ENCODE measurements at regions not wholly inside any gene's neighbourhood (a gene's known extent, or its start where the extent isn't known, plus 50 kb on each side); places are given as distances from the start of the nearest gene placed in this dataset.

DNA sequence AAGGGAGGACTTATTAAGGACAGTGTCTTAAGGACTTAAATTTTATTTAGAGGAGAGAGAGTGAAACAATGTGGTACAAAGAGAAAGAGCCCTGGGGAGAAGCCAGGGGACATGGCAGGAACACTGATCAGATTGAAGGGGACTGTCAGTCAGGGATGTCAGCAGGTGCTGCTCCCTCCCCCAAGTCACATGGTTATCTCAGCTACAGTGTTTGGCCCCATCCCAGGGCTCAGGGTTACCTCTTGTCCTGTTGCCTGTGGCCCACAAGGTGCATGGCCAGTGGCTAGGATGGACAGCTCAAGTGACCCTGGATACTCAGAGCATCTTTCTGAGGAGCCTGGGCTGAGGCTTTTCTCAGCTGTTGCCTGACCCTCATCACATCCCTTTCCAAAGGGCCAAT lies 325.9 kb upstream of the PODXL start:
- FAIRE-seq (no peak), DNase-seq (ENCODE audit: insufficient read length, low spot score) (no peak)
- no peak for TF ChIP-seq POU2F2 (IDR thresholded peaks at IDR 0.05; ENCODE audit: low read depth, low read length)
- TF ChIP-seq POLR2AphosphoS5 (IDR thresholded peaks at IDR 0.05; ENCODE audit: low read depth, low read length) = no peak
- TF ChIP-seq POLR2A (IDR thresholded peaks at IDR 0.05; ENCODE audit: low read depth, low read length) = no peak
- TF ChIP-seq PAX5 (IDR thresholded peaks at IDR 0.05; ENCODE audit: insufficient read depth, low read length, severe bottlenecking) = no peak
- TF ChIP-seq TAF1 (IDR thresholded peaks at IDR 0.05; ENCODE audit: low read depth, low read length) = no peak
- TF ChIP-seq SPI1 (IDR thresholded peaks at IDR 0.05; ENCODE audit: low read depth, low read length) = no peak

DNA sequence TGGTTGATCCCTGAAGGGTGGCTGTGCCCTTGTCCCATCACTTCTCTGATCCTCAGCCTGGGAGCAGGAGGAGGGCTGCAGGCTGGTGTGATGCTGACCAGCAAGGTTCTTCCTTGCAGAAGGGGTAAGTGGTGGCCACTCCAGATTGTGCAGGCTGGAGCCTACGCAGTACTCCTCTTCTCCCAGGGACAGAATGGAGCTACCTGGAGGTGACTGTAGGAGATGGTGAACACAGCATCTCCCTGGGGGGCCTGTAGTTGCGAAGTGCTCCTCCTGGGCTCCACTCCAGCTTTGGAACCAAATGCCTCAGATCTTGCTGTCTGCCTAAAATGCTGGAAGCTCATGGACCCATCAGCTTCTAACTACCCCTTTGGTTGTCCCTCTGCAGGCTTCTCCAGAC lies 323.6 kb upstream of the PODXL start:
- DNase-seq (ENCODE audit: insufficient read length, low spot score) (no peak), FAIRE-seq (no peak)
- TF ChIP-seq POU2F2 (IDR thresholded peaks at IDR 0.05; ENCODE audit: low read depth, low read length) = no peak
- no peak for TF ChIP-seq PAX5 (IDR thresholded peaks at IDR 0.05; ENCODE audit: insufficient read depth, low read length, severe bottlenecking)
- TF ChIP-seq POLR2AphosphoS5 (IDR thresholded peaks at IDR 0.05; ENCODE audit: low read depth, low read length) = no peak
- TF ChIP-seq SPI1 (IDR thresholded peaks at IDR 0.05; ENCODE audit: low read depth, low read length) = no peak
- no peak for TF ChIP-seq POLR2A (IDR thresholded peaks at IDR 0.05; ENCODE audit: low read depth, low read length)
- no peak for TF ChIP-seq TAF1 (IDR thresholded peaks at IDR 0.05; ENCODE audit: low read depth, low read length)

DNA sequence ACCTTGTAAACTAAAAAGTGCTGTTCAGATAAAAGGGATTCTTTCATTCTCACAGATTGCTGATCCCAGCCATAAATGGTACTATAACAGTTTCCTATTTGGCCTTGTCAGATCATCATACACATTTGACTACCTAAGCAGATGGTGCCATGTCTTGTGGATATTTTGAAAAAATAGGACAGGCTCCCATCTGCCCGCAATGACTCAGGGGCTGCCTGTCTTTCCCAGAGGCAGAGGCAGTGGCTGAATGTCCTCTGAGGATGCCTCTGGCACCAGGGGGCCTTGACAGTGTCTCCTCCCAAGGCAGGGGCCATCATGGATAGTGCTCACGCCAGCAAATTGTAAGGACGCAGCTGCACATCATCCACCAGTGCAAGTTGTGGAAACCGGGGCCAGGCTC lies 323.0 kb upstream of the PODXL start:
- DNase-seq (ENCODE audit: insufficient read length, low spot score) (no peak), FAIRE-seq (no peak)
- TF ChIP-seq SPI1 (IDR thresholded peaks at IDR 0.05; ENCODE audit: low read depth, low read length) (no peak), POLR2A (IDR thresholded peaks at IDR 0.05; ENCODE audit: low read depth, low read length) (no peak), POLR2AphosphoS5 (IDR thresholded peaks at IDR 0.05; ENCODE audit: low read depth, low read length) (no peak), PAX5 (IDR thresholded peaks at IDR 0.05; ENCODE audit: insufficient read depth, low read length, severe bottlenecking) (no peak), POU2F2 (IDR thresholded peaks at IDR 0.05; ENCODE audit: low read depth, low read length) (no peak), TAF1 (IDR thresholded peaks at IDR 0.05; ENCODE audit: low read depth, low read length) (no peak)

DNA sequence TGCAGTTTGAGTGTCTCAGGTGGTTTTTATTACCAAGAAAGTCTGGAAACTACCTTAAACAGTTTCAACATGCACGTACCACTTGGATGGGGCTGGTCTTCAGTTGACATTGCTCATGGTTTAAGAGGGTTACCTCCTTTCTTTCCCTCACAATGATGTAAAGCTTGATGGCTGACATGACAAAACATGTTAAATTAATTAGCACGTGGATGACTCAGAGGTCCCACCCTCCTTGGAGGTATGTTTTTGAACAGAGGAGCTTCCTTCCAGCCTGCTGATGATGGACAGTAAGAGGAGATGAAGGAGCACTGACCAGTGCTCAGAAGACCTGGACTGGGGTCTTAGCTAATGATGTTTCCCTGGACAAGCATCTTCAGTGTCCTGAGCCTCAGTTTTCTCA lies 322.3 kb upstream of the PODXL start:
- DNase-seq (ENCODE audit: insufficient read length, low spot score) = no peak
- FAIRE-seq = no peak
- TF ChIP-seq POLR2AphosphoS5 (IDR thresholded peaks at IDR 0.05; ENCODE audit: low read depth, low read length) (no peak), POLR2A (IDR thresholded peaks at IDR 0.05; ENCODE audit: low read depth, low read length) (no peak), SPI1 (IDR thresholded peaks at IDR 0.05; ENCODE audit: low read depth, low read length) (no peak), POU2F2 (IDR thresholded peaks at IDR 0.05; ENCODE audit: low read depth, low read length) (no peak), PAX5 (IDR thresholded peaks at IDR 0.05; ENCODE audit: insufficient read depth, low read length, severe bottlenecking) (no peak), TAF1 (IDR thresholded peaks at IDR 0.05; ENCODE audit: low read depth, low read length) (no peak)

DNA sequence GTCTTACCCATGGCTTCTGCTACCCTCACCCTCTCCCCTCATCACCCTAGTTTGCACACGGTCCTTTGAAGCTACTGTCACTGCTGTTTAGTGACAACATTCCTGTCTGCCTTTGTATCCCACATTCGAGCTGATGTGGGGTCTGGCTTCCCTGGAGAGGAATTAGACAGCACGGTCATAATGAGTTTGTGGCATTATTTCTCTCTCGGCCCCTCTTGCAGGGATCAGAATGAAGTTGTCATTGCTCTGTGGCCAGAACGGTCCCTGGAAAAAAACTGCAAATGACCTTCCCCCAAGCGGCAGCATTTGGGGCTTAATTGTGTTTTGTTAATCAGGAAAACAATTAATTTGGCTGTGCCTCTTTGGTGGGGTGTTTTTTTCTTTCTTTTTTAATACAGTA lies 317.2 kb upstream of the PODXL start:
- no peak for FAIRE-seq
- no peak for DNase-seq (ENCODE audit: insufficient read length, low spot score)
- TF ChIP-seq TAF1 (IDR thresholded peaks at IDR 0.05; ENCODE audit: low read depth, low read length) = no peak
- TF ChIP-seq POU2F2 (IDR thresholded peaks at IDR 0.05; ENCODE audit: low read depth, low read length) = no peak
- TF ChIP-seq POLR2A (IDR thresholded peaks at IDR 0.05; ENCODE audit: low read depth, low read length) = no peak
- TF ChIP-seq SPI1 (IDR thresholded peaks at IDR 0.05; ENCODE audit: low read depth, low read length) = no peak
- TF ChIP-seq POLR2AphosphoS5 (IDR thresholded peaks at IDR 0.05; ENCODE audit: low read depth, low read length) = no peak
- TF ChIP-seq PAX5 (IDR thresholded peaks at IDR 0.05; ENCODE audit: insufficient read depth, low read length, severe bottlenecking) = no peak

DNA sequence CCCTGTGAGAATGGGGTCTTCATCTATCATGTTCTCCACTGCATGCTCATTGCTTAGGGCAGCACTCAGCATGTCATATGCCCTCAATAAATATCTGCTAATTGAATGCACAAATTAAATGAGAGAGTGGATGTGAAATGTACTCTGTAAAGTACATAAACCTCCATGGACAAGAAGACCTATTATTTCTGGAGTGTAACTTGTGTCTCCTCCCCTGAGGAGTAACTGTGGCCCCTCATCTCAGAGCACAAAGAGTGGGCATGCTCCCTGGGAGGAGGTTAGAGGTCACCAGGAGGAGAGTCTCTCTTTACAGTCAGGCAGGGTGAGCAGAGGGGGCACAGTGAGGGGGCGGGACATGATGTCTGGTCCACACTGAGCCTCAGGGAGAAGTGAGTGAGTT lies 313.6 kb upstream of the PODXL start:
- FAIRE-seq (no peak), DNase-seq (ENCODE audit: insufficient read length, low spot score) (no peak)
- TF ChIP-seq SPI1 (IDR thresholded peaks at IDR 0.05; ENCODE audit: low read depth, low read length) (no peak), POLR2AphosphoS5 (IDR thresholded peaks at IDR 0.05; ENCODE audit: low read depth, low read length) (no peak), TAF1 (IDR thresholded peaks at IDR 0.05; ENCODE audit: low read depth, low read length) (no peak)

DNA sequence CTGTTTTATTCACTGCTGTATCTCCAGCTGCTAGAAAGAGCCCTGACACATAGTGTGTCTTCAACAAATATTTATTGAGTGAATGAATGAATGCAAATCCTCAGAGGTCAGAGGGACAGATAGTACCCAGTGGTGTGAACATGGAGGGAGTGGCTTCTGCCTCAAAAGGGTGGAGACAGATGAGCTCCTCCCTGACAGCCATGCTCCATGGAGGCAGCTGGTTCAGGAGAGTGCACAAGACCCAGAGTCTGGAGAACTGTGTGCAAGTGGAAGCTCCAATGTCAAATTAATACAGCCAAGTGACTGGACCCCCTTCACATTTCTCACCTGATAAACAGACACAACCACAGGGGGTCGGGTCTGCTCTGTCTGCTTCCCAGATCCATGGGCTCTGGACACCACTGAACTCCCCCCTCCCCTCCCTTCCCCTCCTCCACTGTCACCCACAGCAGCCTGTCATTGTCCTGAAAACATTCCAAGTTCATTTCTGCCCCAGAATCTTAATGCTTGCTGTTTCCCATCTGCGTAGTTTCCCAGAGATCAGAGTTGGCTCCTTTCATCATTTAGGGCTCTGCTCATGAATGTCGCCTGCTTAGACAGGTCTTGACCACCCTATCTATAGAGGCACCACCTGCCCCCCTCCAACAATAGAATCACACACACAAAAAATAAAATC lies 312.9 kb upstream of the PODXL start:
- DNase-seq (ENCODE audit: insufficient read length, low spot score) (no peak), FAIRE-seq (no peak)
- TF ChIP-seq POLR2AphosphoS5 (IDR thresholded peaks at IDR 0.05; ENCODE audit: low read depth, low read length) (no peak), TAF1 (IDR thresholded peaks at IDR 0.05; ENCODE audit: low read depth, low read length) (no peak), POU2F2 (IDR thresholded peaks at IDR 0.05; ENCODE audit: low read depth, low read length) (no peak), SPI1 (IDR thresholded peaks at IDR 0.05; ENCODE audit: low read depth, low read length) (no peak), PAX5 (IDR thresholded peaks at IDR 0.05; ENCODE audit: insufficient read depth, low read length, severe bottlenecking) (no peak), POLR2A (IDR thresholded peaks at IDR 0.05; ENCODE audit: low read depth, low read length) (no peak)

DNA sequence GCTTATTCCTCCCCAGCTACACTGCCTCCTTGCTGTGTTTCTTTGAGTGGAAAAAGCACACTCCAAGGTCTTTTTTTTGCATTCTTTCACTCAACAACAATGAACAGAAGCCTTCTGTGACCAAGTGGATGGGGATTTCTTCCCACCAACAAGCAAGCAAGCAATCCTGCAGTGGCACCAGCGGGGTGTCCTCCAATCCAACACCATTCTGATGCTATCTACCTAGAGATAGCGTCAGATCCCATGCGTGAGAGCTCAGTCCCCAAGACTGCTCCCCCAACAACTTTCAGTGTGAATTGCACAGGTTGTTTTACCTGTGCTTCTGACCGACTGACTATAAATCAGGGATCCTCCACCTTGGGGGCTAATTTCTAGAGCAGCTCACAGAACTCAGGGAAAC lies 311.0 kb upstream of the PODXL start:
- TF ChIP-seq POLR2A (IDR thresholded peaks at IDR 0.05; ENCODE audit: low read depth, low read length) (no peak), POLR2AphosphoS5 (IDR thresholded peaks at IDR 0.05; ENCODE audit: low read depth, low read length) (no peak), PAX5 (IDR thresholded peaks at IDR 0.05; ENCODE audit: insufficient read depth, low read length, severe bottlenecking) (no peak), POU2F2 (IDR thresholded peaks at IDR 0.05; ENCODE audit: low read depth, low read length) (no peak), TAF1 (IDR thresholded peaks at IDR 0.05; ENCODE audit: low read depth, low read length) (no peak), SPI1 (IDR thresholded peaks at IDR 0.05; ENCODE audit: low read depth, low read length) (no peak)
- FAIRE-seq (no peak), DNase-seq (ENCODE audit: insufficient read length, low spot score) (no peak)

DNA sequence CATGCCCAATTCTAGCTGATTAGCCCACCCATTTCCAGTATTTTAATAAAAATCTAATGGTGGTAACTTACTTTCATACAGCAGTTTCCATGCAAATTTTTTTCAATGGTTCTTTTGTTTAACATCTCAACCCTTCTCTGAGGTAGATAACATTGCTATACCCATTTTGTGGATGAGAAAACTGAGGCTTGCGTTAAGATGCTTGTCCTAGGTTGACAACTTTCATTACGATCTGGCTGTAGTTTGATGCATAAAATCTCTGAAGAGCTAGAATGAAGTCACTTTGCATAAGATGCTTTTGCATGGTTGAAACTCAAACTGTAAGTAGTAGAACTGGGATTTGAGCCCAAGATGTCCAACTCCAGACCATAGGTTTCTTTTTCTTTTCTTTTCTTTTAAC lies 309.5 kb upstream of the PODXL start:
- no peak for DNase-seq (ENCODE audit: insufficient read length, low spot score)
- no peak for TF ChIP-seq SPI1 (IDR thresholded peaks at IDR 0.05; ENCODE audit: low read depth, low read length)
- TF ChIP-seq PAX5 (IDR thresholded peaks at IDR 0.05; ENCODE audit: insufficient read depth, low read length, severe bottlenecking) = no peak
- TF ChIP-seq POU2F2 (IDR thresholded peaks at IDR 0.05; ENCODE audit: low read depth, low read length) = no peak
- TF ChIP-seq POLR2A (IDR thresholded peaks at IDR 0.05; ENCODE audit: low read depth, low read length) = no peak
- no peak for TF ChIP-seq POLR2AphosphoS5 (IDR thresholded peaks at IDR 0.05; ENCODE audit: low read depth, low read length)
- no peak for TF ChIP-seq TAF1 (IDR thresholded peaks at IDR 0.05; ENCODE audit: low read depth, low read length)
- no peak for FAIRE-seq
